GM19025 (cell line): ENCODE measurements at regions not wholly inside any gene's neighbourhood (a gene's known extent, or its start where the extent isn't known, plus 50 kb on each side); places are given as distances from the start of the nearest gene placed in this dataset.
A peak's percentile ranks its signal among the peaks of the same experiment; 100 is the strongest.

Experiments used
- ATAC-seq: cut with Tn5 transposase; IDR thresholded peaks from one replicate; pipeline ENCODE4 v1.9.1; 2021; ENCODE audit warnings: mild to moderate bottlenecking, low read depth, moderate library complexity; ENCODE audit not compliant: unreplicated experiment

DNA sequence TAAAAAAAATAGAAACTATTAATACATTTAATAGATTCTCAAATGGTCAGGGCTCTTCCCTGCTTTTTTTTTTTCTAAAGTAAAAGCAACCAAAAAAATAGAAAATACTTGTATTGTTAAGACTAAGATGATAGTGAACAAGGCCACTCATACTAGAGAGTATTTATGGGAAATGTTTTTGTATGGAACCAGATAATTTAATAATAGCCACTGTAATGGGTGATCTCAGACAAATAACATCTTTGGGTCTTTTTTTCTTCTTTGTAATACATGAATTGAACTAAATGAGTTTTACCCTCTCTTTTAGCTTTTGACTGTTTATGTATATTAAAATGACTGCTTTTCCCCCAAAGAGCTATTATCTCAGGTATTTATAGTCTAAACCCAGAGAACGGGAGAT, 92.1 kb upstream of the ELOVL6 start:
- no peak for ATAC-seq

DNA sequence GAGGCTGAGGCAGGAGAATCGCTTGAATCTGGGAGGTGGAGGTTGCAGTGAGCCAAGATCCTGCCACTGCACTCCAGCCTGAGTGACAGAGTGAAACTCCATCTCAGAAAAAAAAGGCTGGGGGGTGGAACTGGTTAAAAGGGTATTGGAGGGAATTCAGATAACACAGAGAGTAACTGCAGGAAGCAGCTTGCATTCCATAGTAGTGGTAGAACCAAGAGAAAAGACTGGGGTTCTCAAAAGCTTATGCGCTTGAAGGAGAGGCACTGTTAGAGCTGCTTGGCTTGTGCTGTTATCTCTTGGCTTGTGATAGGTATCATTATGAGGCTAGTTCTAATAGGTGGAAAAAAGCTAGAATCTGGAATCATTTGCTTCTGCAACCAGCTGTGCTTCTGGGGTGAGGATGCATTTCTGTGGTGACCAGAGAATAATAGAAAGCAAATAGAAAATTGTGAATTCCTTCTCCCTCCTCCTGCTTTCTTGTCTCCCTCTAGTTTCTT, 91.2 kb upstream of the ELOVL6 start:
- ATAC-seq: no peak

DNA sequence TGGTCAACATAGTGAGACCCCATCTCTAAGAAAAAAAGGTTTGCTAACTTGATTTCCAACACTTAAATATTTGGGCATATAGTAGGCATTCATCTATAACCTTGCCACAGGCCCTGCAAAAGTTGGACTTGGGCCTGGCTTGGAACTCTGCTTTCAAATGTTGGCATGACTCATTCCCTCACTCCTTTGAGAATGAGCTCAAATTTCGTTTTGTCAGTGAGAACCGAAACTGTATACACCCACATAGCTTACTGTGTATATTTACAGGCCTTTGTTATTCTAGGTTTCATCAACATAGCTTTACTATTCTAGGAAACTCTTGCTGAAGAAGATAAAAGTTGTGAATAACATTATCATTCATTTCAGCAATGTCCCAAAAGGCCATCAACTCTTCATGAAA, 88.7 kb upstream of the ELOVL6 start:
- peak; percentile 99 for ATAC-seq

DNA sequence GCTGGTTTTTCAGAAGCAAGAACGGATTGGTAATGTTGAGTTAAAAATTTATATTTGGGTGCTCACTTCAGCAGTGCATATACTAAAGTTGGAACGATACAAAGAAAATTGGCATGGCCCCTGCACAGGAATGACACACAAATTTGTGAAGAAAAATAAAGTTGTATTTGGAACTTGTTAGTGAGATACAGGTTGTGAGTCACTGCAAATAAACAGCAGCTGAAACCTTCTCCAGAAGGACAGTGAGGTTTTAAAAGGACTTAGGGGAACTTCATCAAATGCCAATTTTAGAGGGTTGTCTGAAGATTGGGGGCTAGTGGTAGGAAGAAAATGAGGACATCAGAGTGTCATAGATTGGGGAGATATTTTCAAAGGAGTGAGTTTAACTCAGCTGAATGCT, 79.7 kb upstream of the ELOVL6 start:
- no peak for ATAC-seq

DNA sequence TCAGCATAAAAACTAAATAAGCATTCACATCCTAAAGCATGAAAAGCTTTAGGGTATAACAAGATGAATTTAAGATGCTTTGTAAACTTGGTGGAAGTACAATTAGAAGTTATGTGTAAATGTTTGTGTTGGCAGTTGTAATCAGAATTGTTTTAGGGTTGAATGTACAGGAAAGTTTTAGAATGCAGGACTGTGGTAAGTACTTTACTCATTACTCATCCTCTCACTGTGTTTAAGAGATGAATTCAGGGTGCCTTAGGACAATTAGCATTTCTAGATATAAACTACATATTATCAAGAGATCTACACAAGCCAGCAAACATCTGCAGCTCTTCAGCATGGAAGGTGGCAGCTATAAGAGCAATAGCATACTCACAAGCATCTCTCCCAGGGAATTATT, 77.5 kb upstream of the ELOVL6 start:
- ATAC-seq: no peak

DNA sequence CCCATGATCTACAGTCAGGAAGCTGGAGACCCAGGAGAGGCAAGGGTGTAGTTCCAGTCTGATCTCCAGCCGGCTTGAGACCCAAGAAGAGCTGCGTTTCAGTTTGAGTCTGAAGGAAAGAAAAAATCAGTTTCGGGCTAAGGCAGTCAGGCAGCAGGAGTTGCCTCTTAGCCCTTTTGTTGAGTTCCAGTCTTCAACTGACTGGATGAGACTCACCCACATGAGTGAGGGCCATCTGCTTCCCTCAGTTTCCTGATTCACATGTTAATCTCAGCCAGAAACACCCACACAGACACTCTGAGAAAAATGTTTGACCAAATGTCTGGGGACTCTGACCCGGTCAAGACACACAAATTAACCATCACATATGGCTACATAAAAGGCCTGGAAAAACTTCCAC, 73.6 kb upstream of the ELOVL6 start:
- ATAC-seq: no peak

DNA sequence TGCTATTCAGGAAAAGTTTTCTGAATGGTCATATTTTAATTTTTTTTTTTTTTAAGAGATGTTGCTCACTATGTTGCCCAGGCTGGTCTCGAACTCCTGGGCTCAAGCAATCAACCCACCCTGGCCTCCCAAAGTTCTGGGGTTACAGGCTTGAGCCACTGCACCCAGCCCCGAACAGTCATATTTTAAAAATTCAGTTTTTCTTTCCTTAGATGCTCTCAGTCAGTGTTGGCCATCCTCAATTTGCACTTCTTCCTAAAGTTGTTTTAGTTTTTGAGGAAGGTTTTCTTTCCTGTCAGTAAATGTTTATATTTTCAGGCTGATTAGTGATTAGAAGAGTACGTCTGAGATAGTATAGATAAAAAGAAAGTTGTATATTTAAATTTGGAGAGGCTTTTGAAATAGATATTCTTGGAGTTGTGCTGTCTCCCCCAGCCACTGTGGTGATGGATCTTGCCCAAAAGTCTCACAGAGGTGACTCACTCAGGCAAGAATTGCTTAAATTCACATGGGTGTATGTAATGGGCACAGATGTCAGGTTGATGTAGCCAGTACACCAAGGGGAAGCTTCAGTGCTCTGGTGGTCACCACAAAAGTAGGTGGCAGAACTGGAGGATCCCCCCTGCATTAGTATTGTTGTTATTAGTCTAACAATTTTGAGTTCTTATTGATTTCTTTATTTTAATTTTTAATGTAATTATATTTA, 72.2 kb upstream of the ELOVL6 start:
- ATAC-seq: no peak

DNA sequence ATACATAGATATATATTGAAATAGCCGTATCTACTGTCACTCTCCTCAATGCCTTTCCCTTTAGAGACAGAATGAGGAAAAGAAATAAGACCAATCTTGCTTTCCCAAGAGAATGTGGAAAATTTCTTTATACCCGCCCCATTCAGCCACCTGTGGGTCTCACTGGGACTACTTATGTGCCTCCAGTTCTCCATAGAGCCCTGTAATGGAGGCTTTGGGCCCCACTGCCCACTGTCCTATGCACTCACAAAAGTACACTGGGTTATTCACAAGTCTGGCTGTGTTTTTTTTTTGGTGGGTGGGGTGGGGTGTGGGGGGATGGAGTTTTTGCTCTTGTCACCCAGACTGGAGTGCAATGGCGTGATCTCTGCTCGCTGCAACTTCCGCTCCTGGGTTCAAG, 70.4 kb upstream of the ELOVL6 start:
- ATAC-seq: no peak

DNA sequence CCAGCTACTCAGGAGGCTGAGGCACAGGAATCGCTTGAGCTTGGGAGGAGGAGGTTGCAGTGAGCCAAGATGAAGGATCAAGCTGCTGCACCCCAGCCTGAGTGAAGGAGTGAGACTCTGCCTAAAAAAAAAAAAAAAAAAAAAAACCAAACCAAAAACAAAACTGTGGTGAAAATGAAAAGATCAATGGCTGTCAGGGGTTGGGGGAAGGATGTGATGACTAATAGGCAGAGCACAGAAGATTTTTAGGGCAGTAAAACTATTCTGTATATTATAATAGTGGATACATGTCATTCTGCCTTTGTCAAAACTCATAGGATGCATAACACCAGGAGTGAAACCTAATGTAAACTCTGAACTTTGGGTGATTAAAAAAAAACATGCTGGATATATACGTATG, 69.9 kb upstream of the ELOVL6 start:
- ATAC-seq: no peak

DNA sequence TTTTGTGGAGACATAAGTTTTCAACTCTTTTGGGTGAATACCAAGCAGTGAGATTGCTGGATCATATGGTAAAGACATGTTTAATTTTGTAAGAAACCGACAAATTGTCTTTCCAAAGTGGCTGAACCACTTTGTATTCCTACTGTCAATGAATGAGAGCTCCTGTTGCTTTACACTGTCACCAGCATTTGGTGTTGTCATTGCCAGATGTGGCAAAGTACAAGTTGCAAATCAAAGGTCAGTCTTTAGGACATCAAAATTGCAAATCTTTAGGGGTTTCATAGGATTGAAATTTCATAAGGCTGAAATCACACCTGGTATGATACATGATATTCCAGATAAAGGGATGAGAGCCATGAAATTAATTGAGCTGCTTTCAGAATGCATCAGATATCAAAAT, 67.7 kb upstream of the ELOVL6 start:
- no peak for ATAC-seq

DNA sequence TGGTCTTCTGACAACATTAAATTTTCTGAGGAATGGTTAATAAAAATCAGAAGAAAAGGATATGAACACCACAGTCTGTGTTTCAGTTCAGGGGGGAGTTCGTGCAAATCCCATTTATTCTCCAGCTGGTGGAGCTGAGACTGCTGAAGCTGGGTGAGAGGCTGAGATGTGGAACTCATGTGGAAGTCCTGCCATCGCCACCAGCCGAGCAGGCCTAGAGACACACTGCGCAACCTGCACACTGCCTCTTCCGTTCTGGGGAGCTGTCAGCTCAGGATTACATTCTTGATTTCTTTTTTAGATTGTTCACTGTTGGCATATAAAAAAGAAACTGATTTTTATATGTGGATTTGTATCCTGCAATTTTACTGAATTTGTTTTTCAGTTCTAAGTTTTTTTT, 66.6 kb upstream of the ELOVL6 start:
- ATAC-seq: no peak

DNA sequence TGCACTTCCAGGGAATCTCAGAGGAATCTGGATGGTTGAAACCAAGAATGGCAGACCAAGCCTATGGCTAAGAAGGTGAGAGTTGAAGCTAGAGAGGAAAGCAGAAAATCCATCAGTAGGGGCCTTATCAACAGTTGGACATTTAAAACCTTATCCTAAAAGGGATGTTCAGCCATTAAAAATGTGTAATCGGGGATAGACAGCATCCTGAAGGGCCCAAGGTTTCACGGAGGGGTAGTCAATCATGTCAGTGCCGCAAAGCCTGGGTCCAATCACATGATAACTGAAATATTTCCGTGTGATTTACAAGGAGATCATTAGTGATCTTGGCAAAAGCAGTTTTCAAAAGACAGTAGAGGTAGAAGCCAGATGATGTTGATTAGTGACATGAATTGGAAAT, 61.9 kb upstream of the ELOVL6 start:
- no peak for ATAC-seq

DNA sequence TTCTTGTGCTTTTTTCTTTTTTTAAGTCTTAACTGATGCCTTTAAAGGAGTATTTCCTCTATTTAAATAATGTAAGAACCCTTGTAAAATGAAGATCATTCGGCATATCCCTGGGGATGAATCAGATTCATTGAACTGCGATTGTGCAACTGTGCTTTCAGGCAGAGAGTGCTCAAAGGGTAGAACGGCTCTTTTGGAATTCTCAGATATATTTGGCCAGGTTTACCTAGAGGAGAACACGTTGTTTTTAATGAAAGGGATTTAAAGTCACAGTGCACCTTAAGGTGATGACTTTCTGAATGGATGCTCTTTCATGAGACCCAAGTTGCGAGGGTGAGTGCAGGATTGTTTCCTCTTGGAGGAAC, 51.6 kb upstream of the ELOVL6 start:
- ATAC-seq: no peak

DNA sequence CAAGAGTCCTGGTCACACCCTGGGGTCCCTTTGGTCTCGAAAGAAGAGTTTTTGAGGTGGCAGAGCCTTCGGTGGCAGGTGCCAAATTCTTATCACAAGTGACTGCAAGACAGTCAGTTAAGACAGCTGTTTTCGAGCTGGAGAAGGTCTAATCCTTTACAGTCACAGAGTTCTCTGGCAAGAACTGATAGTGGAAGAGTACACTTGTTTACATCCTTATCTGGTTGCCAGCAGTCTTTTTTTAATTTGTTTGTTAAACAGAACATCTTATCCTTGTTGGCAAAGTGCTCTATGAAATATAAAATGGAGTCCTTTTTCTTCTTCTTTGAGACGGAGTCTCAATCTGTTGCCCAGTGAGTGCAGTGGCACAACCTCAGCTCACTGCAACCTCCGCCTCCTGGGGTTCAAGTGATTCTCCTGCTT, 50.4 kb upstream of the ELOVL6 start:
- no peak for ATAC-seq
